GM12874 (cell line): ENCODE measurements at regions not wholly inside any gene's neighbourhood (a gene's known extent, or its start where the extent isn't known, plus 50 kb on each side); places are given as distances from the start of the nearest gene placed in this dataset.

Experiments
- TF ChIP-seq, protein P1 (sequence below): IDR thresholded peaks from 2 replicates; pipeline ENCODE4 v1.5.1; 2011; ENCODE audit warnings: low read depth, mild to moderate bottlenecking, control low read depth, low read length, moderate library complexity; ENCODE audit not compliant: insufficient read depth

DNA sequence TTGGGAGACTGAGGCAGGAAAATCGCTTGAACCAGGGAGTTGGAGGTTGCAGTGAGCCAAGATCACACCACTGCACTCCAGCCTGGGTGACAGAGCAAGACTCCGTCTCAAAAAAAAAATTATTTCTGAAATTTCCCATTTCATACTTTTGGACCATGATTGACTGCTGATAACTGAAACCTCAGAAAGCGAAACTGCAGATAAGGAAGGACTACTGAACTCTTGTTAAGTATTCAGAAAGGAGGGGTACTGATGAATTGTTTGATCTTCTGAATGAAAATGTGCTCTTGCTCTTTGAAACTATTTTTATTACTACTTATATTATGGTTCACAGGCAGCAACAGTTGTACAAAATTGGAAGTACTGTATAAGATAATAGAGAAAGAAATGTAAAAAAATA is 69.0 kb downstream of the HDGFL1 start:
- TF ChIP-seq, protein P1, sequence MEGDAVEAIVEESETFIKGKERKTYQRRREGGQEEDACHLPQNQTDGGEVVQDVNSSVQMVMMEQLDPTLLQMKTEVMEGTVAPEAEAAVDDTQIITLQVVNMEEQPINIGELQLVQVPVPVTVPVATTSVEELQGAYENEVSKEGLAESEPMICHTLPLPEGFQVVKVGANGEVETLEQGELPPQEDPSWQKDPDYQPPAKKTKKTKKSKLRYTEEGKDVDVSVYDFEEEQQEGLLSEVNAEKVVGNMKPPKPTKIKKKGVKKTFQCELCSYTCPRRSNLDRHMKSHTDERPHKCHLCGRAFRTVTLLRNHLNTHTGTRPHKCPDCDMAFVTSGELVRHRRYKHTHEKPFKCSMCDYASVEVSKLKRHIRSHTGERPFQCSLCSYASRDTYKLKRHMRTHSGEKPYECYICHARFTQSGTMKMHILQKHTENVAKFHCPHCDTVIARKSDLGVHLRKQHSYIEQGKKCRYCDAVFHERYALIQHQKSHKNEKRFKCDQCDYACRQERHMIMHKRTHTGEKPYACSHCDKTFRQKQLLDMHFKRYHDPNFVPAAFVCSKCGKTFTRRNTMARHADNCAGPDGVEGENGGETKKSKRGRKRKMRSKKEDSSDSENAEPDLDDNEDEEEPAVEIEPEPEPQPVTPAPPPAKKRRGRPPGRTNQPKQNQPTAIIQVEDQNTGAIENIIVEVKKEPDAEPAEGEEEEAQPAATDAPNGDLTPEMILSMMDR: no peak

GRCh38 chr6:22642254-22642653 is 72.9 kb downstream of the HDGFL1 start:
- TF ChIP-seq, protein P1: no peak

- TF ChIP-seq, protein P1: no peak
Measured at GRCh38 chr6:22643780-22644179, 74.4 kb downstream of the HDGFL1 start.

GRCh38 chr6:22647719-22648118 is 78.4 kb downstream of the HDGFL1 start:
- TF ChIP-seq, protein P1: no peak

DNA sequence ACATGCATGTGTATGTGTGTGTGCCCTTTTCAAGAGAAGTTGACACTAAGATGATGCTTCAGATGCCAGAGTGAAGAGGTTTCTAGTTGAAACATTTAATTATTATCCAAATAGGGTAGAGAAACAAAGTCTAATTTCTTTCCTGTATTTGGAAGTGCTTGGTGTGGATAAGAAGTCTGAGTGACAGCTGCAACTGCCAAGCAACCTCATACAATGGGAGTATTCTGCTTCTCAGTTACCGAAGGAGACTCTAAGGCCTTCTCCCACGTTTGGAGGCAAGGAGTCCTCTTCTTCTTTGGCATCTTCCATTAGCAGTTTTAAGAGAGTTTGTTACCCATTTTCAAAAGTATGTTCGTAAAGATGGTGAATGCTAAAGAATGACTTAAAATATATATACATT is 82.4 kb downstream of the HDGFL1 start:
- TF ChIP-seq, protein P1: no peak

- TF ChIP-seq, protein P1: no peak
Measured at GRCh38 chr6:22653980-22654610, 84.7 kb downstream of the HDGFL1 start.

GRCh38 chr6:22656706-22657351 is 87.5 kb downstream of the HDGFL1 start:
- TF ChIP-seq, protein P1: no peak
